ENCODE measurements at regions not wholly inside any gene's neighbourhood (a gene's known extent, or its start where the extent isn't known, plus 50 kb on each side); places are given as distances from the start of the nearest gene placed in this dataset.
A peak's percentile ranks its signal among the peaks of the same experiment; 100 is the strongest.

GRCh38 chr6:97586344-97586743 lies 303.3 kb upstream of the MMS22L start:
- DNase-seq (ENCODE audit: low read depth): peak; percentile 40

- no peak for DNase-seq (ENCODE audit: low read depth)
These were observed 308.9 kb upstream of the MMS22L start for GRCh38 chr6:97591955-97592354.

- peak; percentile 82 for DNase-seq (ENCODE audit: low read depth)
These were observed 311.8 kb upstream of the MMS22L start for GRCh38 chr6:97594844-97595243.

- DNase-seq (ENCODE audit: low read depth): no peak
These were observed 338.1 kb upstream of the MMS22L start for GRCh38 chr6:97621111-97621510.

- DNase-seq (ENCODE audit: low read depth): peak; percentile 57
These were observed 343.8 kb upstream of the MMS22L start for GRCh38 chr6:97626671-97627441.

GRCh38 chr6:97629180-97629579 lies 346.2 kb upstream of the MMS22L start:
- DNase-seq (ENCODE audit: low read depth): no peak

GRCh38 chr6:97630604-97631003 lies 347.6 kb upstream of the MMS22L start:
- peak; percentile 65 for DNase-seq (ENCODE audit: low read depth)

GRCh38 chr6:97632341-97632740 lies 349.3 kb upstream of the MMS22L start:
- DNase-seq (ENCODE audit: low read depth): no peak

GRCh38 chr6:97639702-97640101 lies 356.7 kb upstream of the MMS22L start:
- no peak for DNase-seq (ENCODE audit: low read depth)

GRCh38 chr6:97644353-97644752 lies 361.3 kb upstream of the MMS22L start:
- no peak for DNase-seq (ENCODE audit: low read depth)

- DNase-seq (ENCODE audit: low read depth): no peak
These were observed 362.7 kb upstream of the MMS22L start for GRCh38 chr6:97645757-97646156.

- no peak for DNase-seq (ENCODE audit: low read depth)
These were observed 370.1 kb upstream of the MMS22L start for GRCh38 chr6:97653076-97653475.

- DNase-seq (ENCODE audit: low read depth): no peak
These were observed 370.5 kb upstream of the MMS22L start for GRCh38 chr6:97653517-97653916.

- DNase-seq (ENCODE audit: low read depth): no peak
These were observed 371.7 kb upstream of the MMS22L start for GRCh38 chr6:97654674-97655073.

- DNase-seq (ENCODE audit: low read depth): no peak
These were observed 373.2 kb upstream of the MMS22L start for GRCh38 chr6:97656236-97656635.

- DNase-seq (ENCODE audit: low read depth): no peak
These were observed 373.8 kb upstream of the MMS22L start for GRCh38 chr6:97656706-97657350.

- DNase-seq (ENCODE audit: low read depth): no peak
These were observed 375.1 kb upstream of the MMS22L start for GRCh38 chr6:97658090-97658489.

- no peak for DNase-seq (ENCODE audit: low read depth)
These were observed 380.2 kb upstream of the MMS22L start for GRCh38 chr6:97663252-97663651.

- no peak for DNase-seq (ENCODE audit: low read depth)
These were observed 382.4 kb upstream of the MMS22L start for GRCh38 chr6:97665446-97665845.

GRCh38 chr6:97666889-97667288 lies 383.9 kb upstream of the MMS22L start:
- no peak for DNase-seq (ENCODE audit: low read depth)

- no peak for DNase-seq (ENCODE audit: low read depth)
These were observed 385.7 kb upstream of the MMS22L start for GRCh38 chr6:97668716-97669115.

GRCh38 chr6:97669191-97670031 lies 386.4 kb upstream of the MMS22L start:
- DNase-seq (ENCODE audit: low read depth): peak; percentile 43

All from LHCN-M2 (cell line).